ENCODE measurements at regions not wholly inside any gene's neighbourhood (a gene's known extent, or its start where the extent isn't known, plus 50 kb on each side); places are given as distances from the start of the nearest gene placed in this dataset.

GRCh38 chr2:221337957-221338685 lies 234.0 kb downstream of the EPHA4 start:
- H3K9ac ChIP-seq (ENCODE audit: low read length), result no peak overlapping the region
- no peak overlapping the region for H3K4me3 ChIP-seq (ENCODE audit: low read depth, low read length)

GRCh38 chr2:221342388-221342787 lies 229.7 kb downstream of the EPHA4 start:
- Histone ChIP-seq H3K36me3 (ENCODE audit: control insufficient read depth, insufficient read depth, low read length) (no peaks in the 10 kb centered on the region), H3K27ac (ENCODE audit: low read depth, low read length) (no peak overlapping the region), H3K4me3 (ENCODE audit: low read depth, low read length) (no peak overlapping the region), H3K9ac (ENCODE audit: low read length) (no peak overlapping the region), H3K4me1 (ENCODE audit: control insufficient read depth, insufficient read depth, low read length) (no peaks in the 10 kb centered on the region), H3K9me3 (ENCODE audit: control insufficient read depth, insufficient read depth, low read depth, low read length) (no peaks in the 10 kb centered on the region), H3K27me3 (ENCODE audit: control insufficient read depth, insufficient read depth, low read length) (no peaks in the 10 kb centered on the region)

More at GRCh38 chr2:221337957-221338685, 234.0 kb downstream of the EPHA4 start:
- Histone ChIP-seq H3K4me1 (ENCODE audit: control insufficient read depth, insufficient read depth, low read length) (no peaks in the 10 kb centered on the region), H3K27me3 (ENCODE audit: control insufficient read depth, insufficient read depth, low read length) (no peaks in the 10 kb centered on the region), H3K27ac (ENCODE audit: low read depth, low read length) (no peak overlapping the region), H3K9me3 (ENCODE audit: control insufficient read depth, insufficient read depth, low read depth, low read length) (no peaks in the 10 kb centered on the region), H3K36me3 (ENCODE audit: control insufficient read depth, insufficient read depth, low read length) (no peaks in the 10 kb centered on the region)

GRCh38 chr2:221343524-221343923 lies 228.6 kb downstream of the EPHA4 start:
- H3K4me3 ChIP-seq (ENCODE audit: low read depth, low read length), result no peak overlapping the region
- no peaks in the 10 kb centered on the region for H3K4me1 ChIP-seq (ENCODE audit: control insufficient read depth, insufficient read depth, low read length)
- H3K9me3 ChIP-seq (ENCODE audit: control insufficient read depth, insufficient read depth, low read depth, low read length), result no peaks in the 10 kb centered on the region
- H3K36me3 ChIP-seq (ENCODE audit: control insufficient read depth, insufficient read depth, low read length), result no peaks in the 10 kb centered on the region
- H3K9ac ChIP-seq (ENCODE audit: low read length), result no peak overlapping the region
- H3K27ac ChIP-seq (ENCODE audit: low read depth, low read length), result no peak overlapping the region
- no peaks in the 10 kb centered on the region for H3K27me3 ChIP-seq (ENCODE audit: control insufficient read depth, insufficient read depth, low read length)

- H3K9ac ChIP-seq (ENCODE audit: low read length), result no peak overlapping the region
- no peak overlapping the region for H3K27ac ChIP-seq (ENCODE audit: low read depth, low read length)
- H3K4me3 ChIP-seq (ENCODE audit: low read depth, low read length), result no peak overlapping the region
- no peaks in the 10 kb centered on the region for H3K36me3 ChIP-seq (ENCODE audit: control insufficient read depth, insufficient read depth, low read length)
- no peaks in the 10 kb centered on the region for H3K27me3 ChIP-seq (ENCODE audit: control insufficient read depth, insufficient read depth, low read length)
- H3K9me3 ChIP-seq (ENCODE audit: control insufficient read depth, insufficient read depth, low read depth, low read length), result no peaks in the 10 kb centered on the region
- H3K4me1 ChIP-seq (ENCODE audit: control insufficient read depth, insufficient read depth, low read length), result no peaks in the 10 kb centered on the region
Observed at GRCh38 chr2:221345516-221345915, 226.6 kb downstream of the EPHA4 start.

GRCh38 chr2:221346411-221346810 lies 225.7 kb downstream of the EPHA4 start:
- H3K36me3 ChIP-seq (ENCODE audit: control insufficient read depth, insufficient read depth, low read length), result no peaks in the 10 kb centered on the region
- no peaks in the 10 kb centered on the region for H3K27me3 ChIP-seq (ENCODE audit: control insufficient read depth, insufficient read depth, low read length)
- no peak overlapping the region for H3K9ac ChIP-seq (ENCODE audit: low read length)
- no peaks in the 10 kb centered on the region for H3K4me1 ChIP-seq (ENCODE audit: control insufficient read depth, insufficient read depth, low read length)
- H3K27ac ChIP-seq (ENCODE audit: low read depth, low read length), result no peak overlapping the region
- no peak overlapping the region for H3K4me3 ChIP-seq (ENCODE audit: low read depth, low read length)
- no peaks in the 10 kb centered on the region for H3K9me3 ChIP-seq (ENCODE audit: control insufficient read depth, insufficient read depth, low read depth, low read length)

GRCh38 chr2:221347471-221347870 lies 224.6 kb downstream of the EPHA4 start:
- Histone ChIP-seq H3K4me3 (ENCODE audit: low read depth, low read length) (no peak overlapping the region), H3K9ac (ENCODE audit: low read length) (no peak overlapping the region), H3K27me3 (ENCODE audit: control insufficient read depth, insufficient read depth, low read length) (no peaks in the 10 kb centered on the region), H3K4me1 (ENCODE audit: control insufficient read depth, insufficient read depth, low read length) (no peaks in the 10 kb centered on the region), H3K36me3 (ENCODE audit: control insufficient read depth, insufficient read depth, low read length) (no peaks in the 10 kb centered on the region), H3K9me3 (ENCODE audit: control insufficient read depth, insufficient read depth, low read depth, low read length) (no peaks in the 10 kb centered on the region), H3K27ac (ENCODE audit: low read depth, low read length) (no peak overlapping the region)

- Histone ChIP-seq H3K4me3 (ENCODE audit: low read depth, low read length) (no peak overlapping the region), H3K9me3 (ENCODE audit: control insufficient read depth, insufficient read depth, low read depth, low read length) (no peaks in the 10 kb centered on the region), H3K27ac (ENCODE audit: low read depth, low read length) (no peak overlapping the region)
Observed at GRCh38 chr2:221350616-221351015, 221.5 kb downstream of the EPHA4 start.

GRCh38 chr2:221353201-221353600 lies 218.9 kb downstream of the EPHA4 start:
- H3K4me1 ChIP-seq (ENCODE audit: control insufficient read depth, insufficient read depth, low read length), result no peaks in the 10 kb centered on the region
- no peak overlapping the region for H3K4me3 ChIP-seq (ENCODE audit: low read depth, low read length)
- H3K27me3 ChIP-seq (ENCODE audit: control insufficient read depth, insufficient read depth, low read length), result no peaks in the 10 kb centered on the region
- H3K9ac ChIP-seq (ENCODE audit: low read length), result no peak overlapping the region
- no peak overlapping the region for H3K27ac ChIP-seq (ENCODE audit: low read depth, low read length)
- no peaks in the 10 kb centered on the region for H3K9me3 ChIP-seq (ENCODE audit: control insufficient read depth, insufficient read depth, low read depth, low read length)
- no peaks in the 10 kb centered on the region for H3K36me3 ChIP-seq (ENCODE audit: control insufficient read depth, insufficient read depth, low read length)

More at GRCh38 chr2:221350616-221351015, 221.5 kb downstream of the EPHA4 start:
- H3K36me3 ChIP-seq (ENCODE audit: control insufficient read depth, insufficient read depth, low read length), result no peaks in the 10 kb centered on the region
- H3K4me1 ChIP-seq (ENCODE audit: control insufficient read depth, insufficient read depth, low read length), result no peaks in the 10 kb centered on the region
- H3K9ac ChIP-seq (ENCODE audit: low read length), result no peak overlapping the region
- H3K27me3 ChIP-seq (ENCODE audit: control insufficient read depth, insufficient read depth, low read length), result no peaks in the 10 kb centered on the region

GRCh38 chr2:221360312-221360711 lies 211.8 kb downstream of the EPHA4 start:
- Histone ChIP-seq H3K4me3 (ENCODE audit: low read depth, low read length) (no peak overlapping the region), H3K4me1 (ENCODE audit: control insufficient read depth, insufficient read depth, low read length) (peaks cover 5% of the 10 kb centered on the region; the same call in 1 of the 2 replicates), H3K9me3 (ENCODE audit: control insufficient read depth, insufficient read depth, low read depth, low read length) (no peaks in the 10 kb centered on the region), H3K27me3 (ENCODE audit: control insufficient read depth, insufficient read depth, low read length) (no peaks in the 10 kb centered on the region), H3K9ac (ENCODE audit: low read length) (no peak overlapping the region), H3K27ac (ENCODE audit: low read depth, low read length) (no peak overlapping the region), H3K36me3 (ENCODE audit: control insufficient read depth, insufficient read depth, low read length) (no peaks in the 10 kb centered on the region)

- Histone ChIP-seq H3K4me1 (ENCODE audit: control insufficient read depth, insufficient read depth, low read length) (peaks cover 5% of the 10 kb centered on the region; the same call in 1 of the 2 replicates), H3K4me3 (ENCODE audit: low read depth, low read length) (no peak overlapping the region), H3K9me3 (ENCODE audit: control insufficient read depth, insufficient read depth, low read depth, low read length) (no peaks in the 10 kb centered on the region), H3K27ac (ENCODE audit: low read depth, low read length) (no peak overlapping the region), H3K9ac (ENCODE audit: low read length) (no peak overlapping the region), H3K36me3 (ENCODE audit: control insufficient read depth, insufficient read depth, low read length) (no peaks in the 10 kb centered on the region), H3K27me3 (ENCODE audit: control insufficient read depth, insufficient read depth, low read length) (no peaks in the 10 kb centered on the region)
Observed at GRCh38 chr2:221360742-221361141, 211.4 kb downstream of the EPHA4 start.

- no peak overlapping the region for H3K9ac ChIP-seq (ENCODE audit: low read length)
- no peak overlapping the region for H3K4me3 ChIP-seq (ENCODE audit: low read depth, low read length)
Observed at GRCh38 chr2:221361633-221362032, 210.5 kb downstream of the EPHA4 start.

More at GRCh38 chr2:221361633-221362032, 210.5 kb downstream of the EPHA4 start:
- Histone ChIP-seq H3K4me1 (ENCODE audit: control insufficient read depth, insufficient read depth, low read length) (peaks cover 5% of the 10 kb centered on the region; the same call in 1 of the 2 replicates), H3K9me3 (ENCODE audit: control insufficient read depth, insufficient read depth, low read depth, low read length) (no peaks in the 10 kb centered on the region), H3K27ac (ENCODE audit: low read depth, low read length) (no peak overlapping the region), H3K27me3 (ENCODE audit: control insufficient read depth, insufficient read depth, low read length) (no peaks in the 10 kb centered on the region), H3K36me3 (ENCODE audit: control insufficient read depth, insufficient read depth, low read length) (no peaks in the 10 kb centered on the region)

Data from HUES6 (cell line).